DLD1 (cell line): ENCODE measurements at regions not wholly inside any gene's neighbourhood (a gene's known extent, or its start where the extent isn't known, plus 50 kb on each side); places are given as distances from the start of the nearest gene placed in this dataset.

Source experiments
- in situ Hi-C: cut with HindIII; loops from 2 replicates; pipeline ENCODE4 v1.10.0; 2017; ENCODE audit warnings: low sequenced_read_pairs

DNA sequence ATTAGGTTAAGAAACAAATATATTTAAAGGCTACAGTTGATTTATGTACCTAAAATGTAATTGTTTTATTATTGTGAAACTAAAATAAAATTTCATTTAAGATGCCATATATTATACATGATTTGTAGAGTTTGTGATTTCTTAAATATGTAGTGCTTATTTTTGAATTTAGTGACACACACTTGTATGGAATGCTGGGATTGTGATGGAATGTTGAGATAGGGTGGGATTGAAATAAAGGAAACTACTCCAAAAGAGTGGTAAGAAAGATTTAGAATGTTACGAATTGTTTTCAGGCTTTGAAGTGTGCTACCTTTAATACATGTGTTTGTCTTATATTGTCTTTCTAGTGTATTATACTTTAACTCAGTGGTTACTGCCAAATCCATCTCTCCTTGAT, 330.3 kb upstream of the PITX2 start:
- in situ Hi-C loops, result loop anchor here (25.0 kb wide), 1 partner anchor 316 kb away; no protein-coding TSS in a partner anchor

DNA sequence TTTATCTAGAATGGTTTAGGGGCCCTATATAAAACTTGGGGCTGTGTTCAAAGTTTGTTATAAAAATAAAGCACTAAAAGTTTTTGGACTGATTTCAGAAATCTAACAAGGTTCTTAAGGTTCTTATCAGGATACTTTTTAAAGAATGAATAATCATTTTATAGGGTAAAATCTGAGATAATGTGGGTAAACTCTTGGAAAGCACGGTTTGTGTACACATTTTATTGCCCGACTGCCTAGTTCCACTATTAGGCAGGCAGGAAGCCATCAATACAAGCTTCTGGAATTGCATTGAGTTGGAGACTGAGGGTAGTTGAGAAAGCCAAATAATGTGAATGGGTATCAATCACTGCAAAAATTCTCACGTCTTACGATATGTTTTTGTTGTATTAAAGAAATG, 331.0 kb upstream of the PITX2 start:
- in situ Hi-C loops, result loop anchor here (25.0 kb wide), 1 partner anchor 317 kb away; no protein-coding TSS in a partner anchor

DNA sequence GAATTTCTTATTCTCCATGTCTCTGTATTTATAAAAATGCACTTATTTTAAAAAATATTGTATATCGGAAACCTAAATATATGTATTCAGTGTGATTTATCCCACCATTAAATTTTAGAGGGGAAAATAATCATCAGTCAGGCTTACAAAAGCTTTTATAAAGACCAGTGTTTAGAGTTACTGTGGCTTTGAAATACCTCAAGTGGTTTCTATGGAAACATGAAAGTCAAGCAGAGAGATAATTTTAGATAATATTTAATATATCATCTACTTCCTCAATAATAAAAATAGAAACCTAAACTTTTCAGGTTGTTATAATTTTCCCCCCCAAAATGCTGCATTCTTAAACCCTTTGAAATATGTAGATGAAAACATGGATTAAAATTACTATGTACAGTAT, 332.9 kb upstream of the PITX2 start:
- in situ Hi-C loops, result loop anchor here (25.0 kb wide), 1 partner anchor 318 kb away; no protein-coding TSS in a partner anchor

DNA sequence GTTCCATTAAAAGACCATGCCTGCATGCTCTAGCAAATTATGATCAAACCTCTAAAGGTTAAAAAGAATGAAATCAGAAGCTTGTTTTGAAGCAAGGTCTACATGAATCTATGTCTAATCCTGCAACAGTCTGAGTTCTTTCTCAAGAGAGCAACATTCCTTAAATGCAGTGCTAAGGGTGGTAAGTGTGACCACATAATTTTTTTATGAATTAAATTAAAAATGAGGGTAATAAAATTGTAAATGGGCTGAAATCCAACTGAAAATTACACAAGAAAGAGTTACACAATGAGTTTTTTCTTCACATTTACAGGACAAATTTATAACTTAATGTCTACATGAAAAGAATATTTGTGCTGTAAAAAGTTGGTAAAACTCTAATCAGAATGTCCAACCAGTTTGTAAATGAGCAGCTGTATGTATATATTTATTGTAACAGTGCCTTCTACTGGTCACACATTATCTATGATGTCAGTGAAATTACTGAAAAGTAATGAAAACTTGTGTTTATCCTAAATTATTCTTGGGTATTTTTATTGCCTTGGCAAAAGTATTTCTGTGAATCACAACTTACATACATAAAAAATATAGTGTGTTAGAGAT, 336.3 kb upstream of the PITX2 start:
- in situ Hi-C loops, result loop anchor here (25.0 kb wide), 1 partner anchor 322 kb away; no protein-coding TSS in a partner anchor

DNA sequence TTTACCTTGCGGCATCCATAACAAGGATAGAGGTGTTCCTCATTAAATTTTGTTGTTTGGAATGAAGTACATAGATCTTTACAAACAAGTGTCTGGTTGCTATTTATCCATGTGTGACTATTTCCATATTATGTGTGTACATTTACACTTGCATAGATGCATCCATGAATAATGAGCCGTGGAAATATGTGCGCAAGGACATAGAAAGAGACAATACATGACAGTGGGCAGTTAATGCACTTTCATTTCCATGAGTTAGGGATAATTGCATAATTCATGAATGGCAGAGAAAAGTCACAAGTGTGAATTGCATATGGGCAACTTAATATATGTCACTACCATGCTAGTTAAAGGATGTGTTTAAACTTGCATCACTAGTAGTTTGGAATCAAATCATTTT, 338.2 kb upstream of the PITX2 start:
- in situ Hi-C loops, result loop anchor here (25.0 kb wide), 1 partner anchor 324 kb away; no protein-coding TSS in a partner anchor

DNA sequence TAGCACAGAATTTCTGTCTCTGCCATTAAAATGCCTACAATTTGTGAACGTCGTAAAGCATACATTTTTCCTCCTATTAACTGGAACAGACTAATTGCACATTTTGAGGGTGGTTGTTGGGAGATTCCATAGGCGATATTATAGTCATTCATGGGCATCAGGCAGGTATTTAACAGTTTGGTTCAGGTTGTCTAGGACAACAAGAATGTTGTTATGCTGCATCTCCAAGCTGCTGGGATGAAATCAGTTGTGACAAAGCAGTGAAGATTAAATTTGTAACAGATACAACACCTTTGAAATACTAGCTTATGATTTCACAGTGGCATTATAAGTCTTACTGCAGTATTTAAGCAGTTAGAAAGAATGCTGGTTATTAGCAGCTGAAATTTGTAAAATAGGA, 339.7 kb upstream of the PITX2 start:
- in situ Hi-C loops, result loop anchor here (25.0 kb wide), 1 partner anchor 325 kb away; no protein-coding TSS in a partner anchor

DNA sequence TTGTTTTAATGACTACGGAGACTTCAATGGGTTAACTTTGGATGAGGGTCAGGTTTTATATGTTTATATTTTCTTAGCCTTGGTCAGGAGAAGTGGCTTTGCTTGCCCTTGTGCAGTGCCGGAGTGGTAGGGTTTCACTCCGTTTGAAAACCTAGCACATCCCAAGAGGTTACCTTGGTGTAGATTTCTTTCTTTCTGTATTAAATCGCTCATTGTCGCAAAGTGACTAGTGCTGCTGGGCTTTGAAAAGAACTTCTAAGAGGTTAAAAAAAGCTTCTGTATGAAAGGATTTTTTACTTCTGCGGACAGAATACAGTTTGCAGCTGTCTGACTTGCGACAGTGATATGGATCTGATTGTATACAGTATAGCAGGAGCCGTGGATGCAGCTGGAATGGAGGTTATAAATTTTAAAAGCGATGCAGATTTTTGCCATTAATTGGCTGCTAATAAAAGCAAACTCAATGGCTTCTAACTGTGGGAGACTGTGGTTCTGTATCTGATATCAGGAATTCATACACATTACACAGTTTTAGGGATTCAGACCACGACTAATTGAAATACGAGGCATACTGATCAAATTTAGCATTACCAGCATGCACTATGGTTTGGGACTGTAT, 340.9 kb upstream of the PITX2 start:
- in situ Hi-C loops, result loop anchor here (25.0 kb wide), 1 partner anchor 326 kb away; no protein-coding TSS in a partner anchor

DNA sequence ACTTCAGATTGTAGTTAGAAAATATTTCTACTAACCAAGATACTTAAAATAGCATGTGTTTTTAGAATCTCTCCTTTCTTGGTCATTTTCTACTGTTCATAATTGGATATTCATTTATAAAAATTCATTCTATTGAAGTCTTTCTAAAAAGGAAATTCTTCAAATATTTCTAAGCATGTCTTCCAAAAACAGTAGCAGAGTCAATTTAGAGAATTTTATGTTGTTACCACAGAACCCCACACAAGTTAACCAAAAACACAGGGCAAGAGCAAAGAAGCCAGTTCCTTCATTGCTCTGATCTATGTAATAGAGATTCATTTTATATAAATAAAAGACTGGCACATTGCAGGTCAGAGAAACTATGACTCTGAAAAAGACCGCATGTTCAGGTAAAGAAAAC, 345.1 kb upstream of the PITX2 start:
- in situ Hi-C loops, result loop anchor here (25.0 kb wide), 1 partner anchor 331 kb away; no protein-coding TSS in a partner anchor

DNA sequence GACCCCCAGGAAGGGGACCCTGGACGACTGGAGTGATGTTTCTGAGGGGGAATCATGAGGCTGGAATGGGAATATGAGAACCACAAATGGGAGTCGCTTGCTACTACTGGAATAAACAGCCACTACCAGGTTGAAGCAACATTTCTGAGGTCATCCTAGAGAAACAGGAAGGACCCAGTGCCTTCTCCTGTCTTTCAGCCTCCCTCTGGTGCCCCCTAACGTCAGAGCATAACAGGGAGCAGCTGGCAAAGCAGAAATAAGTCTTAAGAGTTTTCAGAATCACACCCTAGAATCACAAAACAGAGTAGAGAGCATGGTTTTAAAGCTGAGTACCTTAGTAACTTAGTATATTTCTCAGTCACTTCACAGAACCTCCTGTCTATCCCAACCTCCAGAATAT, 347.8 kb upstream of the PITX2 start:
- in situ Hi-C loops, result loop anchor here (25.0 kb wide), 1 partner anchor 333 kb away; no protein-coding TSS in a partner anchor

DNA sequence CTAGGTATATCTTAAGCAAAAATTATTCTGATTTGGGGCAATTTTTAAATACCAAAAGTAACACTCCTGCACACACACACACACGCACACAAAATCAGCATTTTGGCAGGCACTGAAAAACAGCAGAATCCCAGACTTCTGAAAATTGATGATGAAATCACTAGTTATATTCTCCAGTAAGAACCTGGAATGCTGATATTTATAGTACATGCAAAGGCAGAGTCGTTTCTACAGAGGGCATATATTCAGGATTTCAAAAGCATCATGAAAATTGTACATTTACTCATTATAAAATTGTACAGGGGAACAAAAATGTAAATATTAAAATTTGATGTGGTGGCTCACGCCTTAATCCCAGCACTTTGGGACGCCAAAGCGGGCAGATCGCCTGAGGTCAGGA, 352.5 kb upstream of the PITX2 start:
- in situ Hi-C loops, result no loop called here

DNA sequence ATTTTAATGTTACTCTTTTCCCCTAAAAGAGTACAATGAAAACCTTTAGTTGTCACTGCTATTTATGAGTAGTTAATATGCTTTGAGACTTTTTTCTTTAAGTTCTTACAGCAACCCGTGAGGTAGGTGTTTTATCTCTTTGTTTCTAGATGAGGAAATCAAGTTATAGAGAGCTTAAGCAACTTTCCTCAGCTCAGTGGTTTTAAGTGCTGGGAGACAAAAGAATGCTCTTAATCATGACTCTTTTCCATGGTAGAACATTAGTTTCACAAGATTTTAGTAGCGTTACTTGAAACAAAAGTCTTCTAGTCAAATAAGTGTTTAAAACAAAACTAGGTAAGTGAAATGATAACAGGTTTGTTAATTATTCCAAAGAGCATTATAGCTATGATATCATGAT, 354.7 kb upstream of the PITX2 start:
- in situ Hi-C loops, result no loop called here

DNA sequence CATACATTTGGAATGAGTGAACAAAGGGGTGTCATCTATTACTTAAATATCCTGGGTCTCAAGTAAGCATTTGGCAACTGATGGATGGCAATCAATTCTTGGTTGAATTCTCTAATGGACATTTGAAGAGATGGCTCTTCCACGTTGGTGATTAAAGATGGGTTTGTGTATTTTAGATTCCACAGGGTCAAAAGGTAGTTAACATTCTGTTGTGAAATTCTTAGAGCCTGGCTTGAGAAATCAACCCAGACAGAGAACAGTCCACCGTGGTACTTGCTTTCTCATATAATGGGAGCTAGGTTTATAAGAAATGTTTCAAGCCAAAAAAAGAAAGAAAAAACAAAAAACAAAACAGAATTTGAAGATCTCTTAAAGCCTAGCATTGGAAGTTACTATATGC, 355.9 kb upstream of the PITX2 start:
- in situ Hi-C loops, result no loop called here

DNA sequence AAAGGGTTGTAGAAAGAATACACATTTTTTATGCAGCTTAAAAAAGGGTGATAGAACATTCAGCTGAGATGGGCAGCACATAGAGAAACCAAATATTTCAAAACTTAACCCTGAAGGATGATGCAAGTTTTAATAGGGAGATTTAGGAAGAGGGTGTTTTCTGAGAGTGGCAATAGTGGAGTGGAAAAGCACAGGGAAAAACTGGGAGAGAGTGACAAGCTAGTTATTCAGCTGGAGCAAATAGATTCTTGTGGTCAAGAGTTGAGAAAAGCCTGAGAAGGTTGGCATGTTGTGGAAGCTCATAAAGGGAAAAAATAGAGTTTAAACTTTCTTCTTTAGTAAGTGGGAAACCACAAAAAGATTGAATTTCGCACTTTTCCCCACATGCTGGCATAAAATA, 359.6 kb upstream of the PITX2 start:
- in situ Hi-C loops, result no loop called here

DNA sequence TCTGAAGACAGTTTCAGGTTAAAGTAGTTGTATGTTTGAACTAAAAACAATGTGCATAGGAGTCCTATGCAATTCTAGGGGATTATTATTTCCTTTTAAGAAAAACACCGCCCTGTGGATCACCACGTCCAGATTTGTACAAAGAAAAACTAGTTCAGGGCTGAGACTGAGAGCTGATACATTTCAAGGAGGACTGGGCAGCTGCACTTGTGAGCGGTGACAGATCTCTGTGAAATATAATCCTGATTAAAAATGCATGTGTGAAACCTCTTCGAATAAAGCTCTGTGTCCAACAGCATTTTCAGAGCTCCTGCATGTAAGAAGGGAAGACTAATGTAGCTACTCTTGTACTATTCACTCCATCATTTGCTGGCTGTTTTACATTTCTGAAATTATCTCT, 365.8 kb upstream of the PITX2 start:
- in situ Hi-C loops, result no loop called here

DNA sequence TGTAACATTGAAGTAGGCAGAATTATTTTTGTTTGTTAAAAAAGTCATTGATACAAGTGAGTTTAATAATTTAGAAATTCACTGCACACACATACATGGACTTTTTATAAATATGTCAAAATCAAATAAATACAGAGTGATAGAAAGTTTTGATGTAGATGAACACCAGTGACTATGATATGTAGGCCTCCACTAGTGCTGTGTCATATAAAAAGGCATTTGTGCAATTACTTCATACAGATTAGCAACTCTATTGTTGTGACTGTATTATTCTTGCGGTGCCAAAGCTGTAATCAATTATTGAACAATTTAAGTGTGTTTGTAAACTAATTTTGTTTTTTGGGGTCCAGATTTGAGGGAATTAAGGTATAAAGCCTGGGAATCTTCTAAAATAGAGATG, 366.2 kb upstream of the PITX2 start:
- in situ Hi-C loops, result no loop called here

DNA sequence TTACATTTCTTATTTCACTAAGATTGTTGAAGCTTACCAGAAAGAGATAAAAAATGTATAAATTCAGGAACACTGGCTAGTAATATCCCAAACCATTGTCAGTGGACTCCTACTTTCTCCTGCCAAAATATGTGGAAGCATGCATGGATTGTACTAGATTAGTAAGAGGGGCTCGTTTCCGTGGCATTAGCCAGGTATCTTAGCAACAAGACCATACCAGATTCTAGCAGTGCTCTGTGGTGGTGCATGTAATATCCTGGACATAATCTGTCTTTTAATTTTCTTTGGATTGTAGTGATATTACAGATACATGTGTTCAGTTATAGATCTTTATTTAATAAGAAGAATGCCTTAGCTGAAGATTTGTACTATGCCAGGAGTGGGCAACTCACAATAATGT, 371.9 kb upstream of the PITX2 start:
- in situ Hi-C loops, result no loop called here

DNA sequence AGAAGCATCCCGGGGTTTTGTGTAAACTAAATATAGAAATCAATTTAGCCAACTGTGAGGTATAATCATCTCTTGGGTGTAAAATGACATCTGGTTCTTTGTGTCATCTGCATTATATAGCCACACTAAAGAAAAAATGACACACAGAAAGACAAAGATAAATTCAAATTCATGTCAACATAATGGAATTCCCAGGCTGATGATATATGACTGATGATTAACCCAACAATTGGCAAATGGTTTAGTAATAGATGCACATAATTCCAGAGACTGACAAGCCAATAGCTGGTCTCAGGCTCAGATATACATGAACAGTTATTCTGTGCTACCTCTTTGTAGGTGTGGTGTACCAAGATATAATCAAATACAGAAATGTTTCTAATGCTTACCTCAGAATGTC, 375.4 kb upstream of the PITX2 start:
- in situ Hi-C loops, result no loop called here

DNA sequence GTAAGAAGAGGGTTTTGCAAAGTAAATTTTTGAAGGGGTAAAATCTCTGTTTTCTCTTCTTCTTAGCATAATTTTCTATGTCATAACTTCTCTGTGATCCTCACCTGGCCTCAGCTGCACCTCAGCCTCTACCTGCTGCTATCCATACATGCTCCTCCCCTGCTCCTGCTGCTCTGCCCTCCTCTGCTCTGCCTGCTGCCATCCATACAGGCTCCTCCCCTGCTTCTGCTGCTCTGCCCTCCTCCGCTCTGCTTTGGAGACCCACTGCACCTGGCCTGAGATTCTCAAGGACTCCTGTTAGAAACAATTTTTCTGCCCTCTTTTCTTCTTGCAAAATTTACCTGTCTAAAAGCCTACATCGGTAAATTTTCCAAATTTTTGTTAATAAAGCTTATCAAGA, 388.6 kb upstream of the PITX2 start:
- in situ Hi-C loops, result no loop called here

DNA sequence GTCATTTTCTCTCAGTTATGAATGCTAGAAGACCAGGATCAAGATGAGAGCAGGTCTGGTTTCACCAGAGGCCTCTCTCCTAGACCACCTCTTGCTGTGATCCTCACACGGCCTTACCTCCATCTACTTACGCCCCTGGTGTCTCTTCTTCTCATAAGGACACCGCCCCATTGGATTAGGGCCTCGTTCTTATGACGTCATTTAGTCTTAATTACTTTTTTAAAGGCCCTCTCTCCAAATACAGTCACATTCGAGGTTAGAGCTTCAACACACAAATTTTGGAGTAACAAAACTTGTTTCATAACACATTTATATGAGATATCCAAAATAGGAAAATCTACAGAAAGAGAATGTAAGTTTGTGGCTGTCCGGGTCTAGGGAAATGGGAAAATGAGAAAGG, 391.0 kb upstream of the PITX2 start:
- in situ Hi-C loops, result no loop called here

DNA sequence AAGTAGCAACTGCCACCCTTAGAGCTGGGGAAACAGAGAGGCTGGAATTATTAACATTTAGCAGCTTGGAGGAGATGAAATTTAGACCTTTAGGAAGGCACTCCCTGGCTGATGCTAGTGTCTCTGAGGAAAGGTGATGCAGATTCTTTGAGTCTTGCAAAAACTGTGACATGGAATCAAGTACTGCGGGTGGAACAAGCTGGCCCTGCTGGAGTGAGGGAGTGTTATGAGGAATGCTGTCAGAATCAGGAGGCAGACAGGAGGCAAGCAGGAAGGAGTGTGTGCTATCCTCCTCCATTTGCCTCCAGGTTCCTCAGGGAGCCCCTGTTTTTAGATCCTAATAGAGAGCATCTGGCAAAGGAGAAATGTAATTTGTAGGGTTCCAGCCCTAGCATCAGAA, 391.7 kb upstream of the PITX2 start:
- in situ Hi-C loops, result no loop called here

DNA sequence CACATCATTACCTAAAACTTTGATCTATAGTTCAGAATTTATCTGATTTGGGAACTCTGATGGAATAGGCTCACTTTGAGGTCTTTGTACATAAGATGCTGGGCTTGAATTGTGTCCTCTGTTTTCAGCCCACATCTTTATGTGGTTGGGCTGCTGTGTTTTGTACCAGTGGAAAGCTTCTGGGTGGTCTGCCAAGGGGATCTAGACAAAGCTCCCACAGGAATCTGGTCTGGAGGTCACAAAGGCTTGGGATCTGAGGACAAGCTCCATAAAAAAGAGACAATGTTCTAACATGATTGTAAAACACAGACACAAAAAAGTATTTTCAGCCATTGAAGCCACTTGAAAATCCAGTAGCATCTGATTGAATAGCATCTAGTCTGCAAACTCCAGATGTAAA, 393.5 kb upstream of the PITX2 start:
- in situ Hi-C loops, result no loop called here

DNA sequence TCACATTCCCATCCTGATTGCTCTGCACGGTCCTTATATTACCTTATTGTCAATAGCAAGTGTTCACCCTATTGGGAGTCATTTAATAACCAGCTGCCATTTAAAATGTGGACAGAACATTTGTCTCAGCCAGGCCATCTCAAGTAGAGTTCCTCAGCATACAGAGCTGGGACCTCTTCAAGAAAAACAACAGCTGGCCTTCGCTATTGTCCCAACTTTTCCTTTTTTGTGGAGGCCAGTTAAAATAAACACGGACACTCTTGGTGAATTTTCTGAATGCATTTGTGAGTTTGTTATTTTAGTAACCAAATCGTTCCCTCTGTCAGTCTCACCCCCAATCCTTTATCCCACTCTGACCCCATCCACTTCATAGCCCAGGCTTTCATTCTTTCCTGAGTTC, 395.3 kb upstream of the PITX2 start:
- in situ Hi-C loops, result no loop called here

DNA sequence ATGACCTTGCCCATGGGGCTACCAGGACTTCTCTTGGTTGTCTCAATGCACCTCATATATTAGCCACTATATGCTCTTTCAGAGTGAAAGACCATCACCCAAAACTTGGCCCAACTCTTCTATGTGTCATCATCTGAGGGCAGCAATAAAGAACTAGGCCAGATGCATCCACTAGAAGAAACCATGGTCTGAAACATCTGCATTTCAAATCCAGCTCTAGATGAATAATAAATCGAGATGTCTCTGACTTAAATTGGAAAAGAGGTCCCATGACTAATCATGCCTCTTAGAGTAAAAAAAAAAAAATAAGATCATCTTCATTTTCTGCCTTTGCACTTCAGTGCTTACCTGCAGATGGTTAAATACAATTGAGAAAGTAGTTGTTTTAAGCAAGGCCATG, 397.6 kb upstream of the PITX2 start:
- in situ Hi-C loops, result no loop called here
